Esophagus muscularis mucosa (tissue), 4 donors: ENCODE measurements at regions not wholly inside any gene's neighbourhood (a gene's known extent, or its start where the extent isn't known, plus 50 kb on each side); places are given as distances from the start of the nearest gene placed in this dataset.

Experiments used
- DNase-seq: peaks from one replicate; pipeline ENCODE4 v3.0.0-alpha.2; 2017; ENCODE audit errors: extremely low spot score
- H3K27ac ChIP-seq, 4 donors: fragments of 200-600 bp; sonication (generic); replicated peaks in 1 of 4; 1 replicate in 3 of 4; 2 replicates in 1 of 4; pipeline ENCODE4 v1.5.1; 2016 to 2019; ENCODE audit warnings: mild to moderate bottlenecking in 1 of 4
- H3K27me3 ChIP-seq, 4 donors: fragments of 200-600 bp; sonication (generic); one replicate each; pipeline versions ENCODE4 v1.5.1 to v1.6.0; 2016 to 2019
- H3K36me3 ChIP-seq, 4 donors: fragments of 200-600 bp; sonication (generic); one replicate each; pipeline ENCODE4 v1.5.1; 2016 to 2019
- H3K4me1 ChIP-seq, 4 donors: fragments of 200-600 bp; sonication (generic); one replicate each; pipeline ENCODE4 v1.5.1; 2016 to 2019
- H3K4me3 ChIP-seq, 4 donors: fragments of 200-600 bp; sonication (generic); 1 replicate in 2 of 4; 2 replicates in 2 of 4; pipeline ENCODE4 v1.5.1; 2016 to 2019; ENCODE audit warnings: mild to moderate bottlenecking in 4 of 4, moderate library complexity in 1 of 4
- H3K9me3 ChIP-seq, 4 donors: fragments of 200-600 bp; sonication (generic); 1 replicate in 3 of 4; 2 replicates in 1 of 4; pipeline ENCODE4 v1.5.1; 2016 to 2019
- CTCF ChIP-seq, 3 experiments: fragments of 200-600 bp in 2 of 3; fragments of 450-650 bp in 1 of 3; sonication (generic) in 2 of 3; IDR thresholded peaks; one replicate each; pipeline ENCODE4 v1.5.1; 2017 to 2019; ENCODE audit warnings: antibody characterized with exemption in 3 of 3, mild to moderate bottlenecking in 2 of 3, moderate library complexity in 1 of 3
- EP300 ChIP-seq: sonication (generic); formaldehyde crosslinking; IDR thresholded peaks from one replicate; pipeline ENCODE4 v1.6.1; 2017; ENCODE audit warnings: antibody characterized with exemption
- POLR2A ChIP-seq: fragments of 450-650 bp; IDR thresholded peaks from one replicate; pipeline ENCODE4 v1.6.1; 2017; ENCODE audit warnings: antibody characterized with exemption, moderate library complexity, mild to moderate bottlenecking, low read depth
- POLR2AphosphoS5 ChIP-seq, 2 donors: sonication (generic); formaldehyde crosslinking; IDR thresholded peaks; one replicate each; pipeline ENCODE4 v1.6.1; 2017; ENCODE audit warnings: antibody characterized with exemption in 2 of 2
- WGBS: methylation state at CpG from one replicate; pipeline ENCODE4 v1.1.5; 2018; 5-methylcytosine and 5-hydroxymethylcytosine counted together
- intact Hi-C: fragments of 100-400 bp; cut with DNase I; formaldehyde crosslinking; loops from one replicate; pipeline ENCODE4 v1.15.1; 2023

- Histone ChIP-seq H3K9me3 (no peaks in the 10 kb centered on the region), H3K27me3 (no peaks in the 10 kb centered on the region), H3K4me3 (no peak overlapping the region), H3K27ac (no peak overlapping the region), H3K36me3 (no peaks in the 10 kb centered on the region), H3K4me1 (peaks cover 0 to 9% (median 4%) of the 10 kb centered on the region in 4 donors)
- DNase-seq: no peak
- intact Hi-C loops: loop anchor here (5.0 to 10.0 kb wide), 4 partner anchors 280 to 1093 kb away; partner anchors contain the start of gene SEMA6D
- 41% methylated on average over 2 of the region's 2 CpGs for WGBS
- TF ChIP-seq CTCF (IDR thresholded peaks at IDR 0.05) (peak in 1 of 3 experiments; percentile 26), POLR2A (no peak), EP300 (no peak)
Measured at GRCh38 chr15:47194718-47195117, 522.6 kb upstream of the SEMA6D start.

GRCh38 chr15:47196048-47196447 lies 521.3 kb upstream of the SEMA6D start:
- Histone ChIP-seq H3K36me3 (no peaks in the 10 kb centered on the region), H3K27me3 (no peaks in the 10 kb centered on the region), H3K27ac (no peak overlapping the region), H3K4me1 (peaks cover 0 to 9% (median 4%) of the 10 kb centered on the region in 4 donors), H3K4me3 (no peak overlapping the region), H3K9me3 (no peaks in the 10 kb centered on the region)
- intact Hi-C loops: loop anchor here (2.0 to 10.0 kb wide), 5 partner anchors 279 to 1091 kb away; partner anchors contain the start of gene SEMA6D
- TF ChIP-seq EP300: no peak
- no peak for TF ChIP-seq POLR2AphosphoS5 (IDR thresholded peaks at IDR 0.05)
- TF ChIP-seq CTCF (IDR thresholded peaks at IDR 0.05): peak; percentile 79 to 82 (median 80)
- 0% methylated on average over 3 of the region's 4 CpGs for WGBS
- DNase-seq: no peak

DNA sequence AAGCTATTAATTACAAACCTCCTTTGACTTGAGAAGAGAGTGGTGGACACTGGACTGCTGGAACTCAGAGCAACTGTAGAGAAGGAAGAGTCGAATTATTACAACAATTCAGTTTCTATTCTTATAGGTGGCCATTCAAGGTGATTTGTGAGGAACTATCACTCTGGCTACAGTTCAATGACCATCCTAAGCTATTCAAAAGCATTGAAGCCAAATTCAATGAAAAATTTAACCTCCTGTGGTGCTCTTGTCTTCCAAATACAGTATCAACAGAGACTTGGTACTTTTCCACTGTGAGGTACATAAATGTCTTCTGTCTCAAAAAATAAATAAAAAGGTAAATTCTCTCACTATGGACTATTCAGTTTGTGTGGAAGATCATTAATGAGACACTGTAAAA lies 513.3 kb upstream of the SEMA6D start:
- Histone ChIP-seq H3K9me3 (no peaks in the 10 kb centered on the region), H3K4me1 (no peaks in the 10 kb centered on the region), H3K36me3 (no peaks in the 10 kb centered on the region), H3K27ac (no peak overlapping the region), H3K27me3 (no peaks in the 10 kb centered on the region), H3K4me3 (no peak overlapping the region)
- TF ChIP-seq CTCF (IDR thresholded peaks at IDR 0.05) (no peak), EP300 (no peak), POLR2AphosphoS5 (IDR thresholded peaks at IDR 0.05) (no peak), POLR2A (no peak)
- 84% methylated on average over 1 of the region's 1 CpG for WGBS
- intact Hi-C loops: no loop called here
- no peak for DNase-seq

GRCh38 chr15:47206358-47206978 lies 510.8 kb upstream of the SEMA6D start:
- intact Hi-C loops: no loop called here
- TF ChIP-seq CTCF (IDR thresholded peaks at IDR 0.05) (no peak), POLR2AphosphoS5 (IDR thresholded peaks at IDR 0.05) (no peak), POLR2A (no peak), EP300 (no peak)
- DNase-seq: no peak
- WGBS: 75% methylated on average over 7 of the region's 7 CpGs
- no peak overlapping the region for H3K4me3 ChIP-seq
- no peaks in the 10 kb centered on the region for H3K27me3 ChIP-seq
- H3K4me1 ChIP-seq: no peaks in the 10 kb centered on the region
- no peaks in the 10 kb centered on the region for H3K9me3 ChIP-seq
- H3K27ac ChIP-seq: no peak overlapping the region
- no peaks in the 10 kb centered on the region for H3K36me3 ChIP-seq

DNA sequence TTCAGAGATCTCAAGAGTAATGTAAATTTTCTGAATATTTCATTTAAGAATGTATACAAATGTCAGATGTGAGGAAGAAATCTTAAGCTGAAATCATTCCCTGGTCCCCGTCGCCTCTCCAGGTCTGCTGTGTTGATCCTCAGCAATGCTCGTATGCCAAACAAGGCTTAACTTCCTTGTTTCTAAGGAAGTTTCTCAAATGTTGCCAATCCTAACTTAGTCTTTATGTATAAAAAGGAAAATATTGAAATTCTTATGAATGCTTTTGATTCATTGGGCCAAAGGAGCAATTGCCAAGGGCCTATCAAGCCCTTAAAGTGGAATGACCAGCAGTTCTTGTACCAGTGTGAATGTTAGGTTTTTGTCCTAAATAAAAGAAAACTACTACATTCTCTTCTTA lies 507.7 kb upstream of the SEMA6D start:
- H3K27ac ChIP-seq: no peak overlapping the region
- H3K36me3 ChIP-seq: no peaks in the 10 kb centered on the region
- intact Hi-C loops: no loop called here
- no peak for TF ChIP-seq POLR2A
- no peak for TF ChIP-seq EP300
- no peak for TF ChIP-seq POLR2AphosphoS5 (IDR thresholded peaks at IDR 0.05)
- TF ChIP-seq CTCF (IDR thresholded peaks at IDR 0.05): no peak
- no peaks in the 10 kb centered on the region for H3K4me1 ChIP-seq
- DNase-seq: no peak
- no peaks in the 10 kb centered on the region for H3K9me3 ChIP-seq
- WGBS: 66% methylated on average over 3 of the region's 3 CpGs
- no peak overlapping the region for H3K4me3 ChIP-seq
- H3K27me3 ChIP-seq: no peaks in the 10 kb centered on the region
